ENCODE measurements at regions not wholly inside any gene's neighbourhood (a gene's known extent, or its start where the extent isn't known, plus 50 kb on each side); places are given as distances from the start of the nearest gene placed in this dataset.

- no peak overlapping the region for H3K27ac Mint-ChIP-seq
- no peaks in the 10 kb centered on the region for H3K9me3 Mint-ChIP-seq
- peaks cover 5% of the 10 kb centered on the region for H3K27me3 Mint-ChIP-seq
- H3K36me3 Mint-ChIP-seq, result no peaks in the 10 kb centered on the region
- no peaks in the 10 kb centered on the region for H3K4me1 Mint-ChIP-seq
- H3K4me3 Mint-ChIP-seq, result no peak overlapping the region
Measured at GRCh38 chr7:25812086-25812850, 339.7 kb upstream of the NFE2L3 start.

- Mint-ChIP-seq H3K27ac (no peak overlapping the region), H3K4me1 (no peaks in the 10 kb centered on the region), H3K36me3 (no peaks in the 10 kb centered on the region), H3K27me3 (peaks cover 5% of the 10 kb centered on the region), H3K9me3 (no peaks in the 10 kb centered on the region), H3K4me3 (no peak overlapping the region)
Measured at GRCh38 chr7:25813381-25813780, 338.6 kb upstream of the NFE2L3 start.

- H3K9me3 Mint-ChIP-seq, result no peaks in the 10 kb centered on the region
- H3K27me3 Mint-ChIP-seq, result peaks cover 11% of the 10 kb centered on the region
Measured at GRCh38 chr7:25815711-25816110, 336.3 kb upstream of the NFE2L3 start.

GRCh38 chr7:25820432-25821040 is 331.5 kb upstream of the NFE2L3 start:
- Mint-ChIP-seq H3K9me3 (no peaks in the 10 kb centered on the region), H3K4me3 (no peak overlapping the region), H3K27me3 (peaks cover 19% of the 10 kb centered on the region), H3K27ac (no peak overlapping the region), H3K36me3 (no peaks in the 10 kb centered on the region), H3K4me1 (no peaks in the 10 kb centered on the region)

More at GRCh38 chr7:25815711-25816110, 336.3 kb upstream of the NFE2L3 start:
- Mint-ChIP-seq H3K36me3 (no peaks in the 10 kb centered on the region), H3K4me3 (no peak overlapping the region), H3K4me1 (no peaks in the 10 kb centered on the region), H3K27ac (no peak overlapping the region)

GRCh38 chr7:25821225-25821624 is 330.8 kb upstream of the NFE2L3 start:
- H3K27ac Mint-ChIP-seq, result no peak overlapping the region
- no peaks in the 10 kb centered on the region for H3K9me3 Mint-ChIP-seq
- peaks cover 19% of the 10 kb centered on the region for H3K27me3 Mint-ChIP-seq
- no peaks in the 10 kb centered on the region for H3K4me1 Mint-ChIP-seq
- H3K36me3 Mint-ChIP-seq, result no peaks in the 10 kb centered on the region
- H3K4me3 Mint-ChIP-seq, result no peak overlapping the region

- Mint-ChIP-seq H3K4me1 (no peaks in the 10 kb centered on the region), H3K4me3 (no peak overlapping the region), H3K27me3 (peaks cover 19% of the 10 kb centered on the region), H3K27ac (no peak overlapping the region), H3K9me3 (no peaks in the 10 kb centered on the region), H3K36me3 (no peaks in the 10 kb centered on the region)
Measured at GRCh38 chr7:25822823-25823222, 329.2 kb upstream of the NFE2L3 start.

- no peaks in the 10 kb centered on the region for H3K9me3 Mint-ChIP-seq
- H3K4me3 Mint-ChIP-seq, result no peak overlapping the region
- peaks cover 20% of the 10 kb centered on the region for H3K27me3 Mint-ChIP-seq
- H3K4me1 Mint-ChIP-seq, result no peaks in the 10 kb centered on the region
- no peaks in the 10 kb centered on the region for H3K36me3 Mint-ChIP-seq
- no peak overlapping the region for H3K27ac Mint-ChIP-seq
Measured at GRCh38 chr7:25823571-25823970, 328.4 kb upstream of the NFE2L3 start.

GRCh38 chr7:25828468-25828867 is 323.5 kb upstream of the NFE2L3 start:
- Mint-ChIP-seq H3K9me3 (no peaks in the 10 kb centered on the region), H3K27me3 (peaks cover 7% of the 10 kb centered on the region), H3K27ac (no peak overlapping the region), H3K36me3 (no peaks in the 10 kb centered on the region), H3K4me1 (no peaks in the 10 kb centered on the region), H3K4me3 (no peak overlapping the region)

GRCh38 chr7:25829663-25830062 is 322.3 kb upstream of the NFE2L3 start:
- Mint-ChIP-seq H3K27me3 (peaks cover 8% of the 10 kb centered on the region), H3K27ac (no peak overlapping the region), H3K4me3 (no peak overlapping the region), H3K36me3 (no peaks in the 10 kb centered on the region), H3K9me3 (no peaks in the 10 kb centered on the region), H3K4me1 (no peaks in the 10 kb centered on the region)

- peaks cover 8% of the 10 kb centered on the region for H3K27me3 Mint-ChIP-seq
- H3K27ac Mint-ChIP-seq, result no peak overlapping the region
- no peaks in the 10 kb centered on the region for H3K36me3 Mint-ChIP-seq
- no peaks in the 10 kb centered on the region for H3K9me3 Mint-ChIP-seq
- no peak overlapping the region for H3K4me3 Mint-ChIP-seq
- H3K4me1 Mint-ChIP-seq, result no peaks in the 10 kb centered on the region
Measured at GRCh38 chr7:25830215-25830614, 321.8 kb upstream of the NFE2L3 start.

- H3K9me3 Mint-ChIP-seq, result no peaks in the 10 kb centered on the region
- H3K27me3 Mint-ChIP-seq, result peaks cover 6% of the 10 kb centered on the region
- no peak overlapping the region for H3K4me3 Mint-ChIP-seq
- H3K36me3 Mint-ChIP-seq, result no peaks in the 10 kb centered on the region
- H3K27ac Mint-ChIP-seq, result no peak overlapping the region
- H3K4me1 Mint-ChIP-seq, result no peaks in the 10 kb centered on the region
Measured at GRCh38 chr7:25831062-25831691, 320.8 kb upstream of the NFE2L3 start.

GRCh38 chr7:25831831-25832411 is 320.1 kb upstream of the NFE2L3 start:
- Mint-ChIP-seq H3K9me3 (no peaks in the 10 kb centered on the region), H3K4me3 (no peak overlapping the region), H3K4me1 (no peaks in the 10 kb centered on the region), H3K27me3 (peaks cover 10% of the 10 kb centered on the region), H3K36me3 (no peaks in the 10 kb centered on the region), H3K27ac (no peak overlapping the region)

- Mint-ChIP-seq H3K36me3 (no peaks in the 10 kb centered on the region), H3K27me3 (peaks cover 10% of the 10 kb centered on the region), H3K9me3 (no peaks in the 10 kb centered on the region), H3K4me3 (no peak overlapping the region), H3K27ac (no peak overlapping the region), H3K4me1 (no peaks in the 10 kb centered on the region)
Measured at GRCh38 chr7:25832456-25832855, 319.5 kb upstream of the NFE2L3 start.

- H3K4me1 Mint-ChIP-seq, result no peaks in the 10 kb centered on the region
- no peaks in the 10 kb centered on the region for H3K36me3 Mint-ChIP-seq
- no peaks in the 10 kb centered on the region for H3K9me3 Mint-ChIP-seq
- peaks cover 10% of the 10 kb centered on the region for H3K27me3 Mint-ChIP-seq
- H3K4me3 Mint-ChIP-seq, result no peak overlapping the region
- no peak overlapping the region for H3K27ac Mint-ChIP-seq
Measured at GRCh38 chr7:25832929-25833328, 319.1 kb upstream of the NFE2L3 start.

- Mint-ChIP-seq H3K4me3 (no peak overlapping the region), H3K36me3 (no peaks in the 10 kb centered on the region), H3K9me3 (no peaks in the 10 kb centered on the region), H3K27ac (no peak overlapping the region), H3K27me3 (peaks cover 14% of the 10 kb centered on the region), H3K4me1 (no peaks in the 10 kb centered on the region)
Measured at GRCh38 chr7:25834050-25834449, 317.9 kb upstream of the NFE2L3 start.

GRCh38 chr7:25835197-25835596 is 316.8 kb upstream of the NFE2L3 start:
- no peak overlapping the region for H3K4me3 Mint-ChIP-seq
- H3K36me3 Mint-ChIP-seq, result no peaks in the 10 kb centered on the region
- no peaks in the 10 kb centered on the region for H3K9me3 Mint-ChIP-seq
- peaks cover 14% of the 10 kb centered on the region for H3K27me3 Mint-ChIP-seq
- no peak overlapping the region for H3K27ac Mint-ChIP-seq
- no peaks in the 10 kb centered on the region for H3K4me1 Mint-ChIP-seq

Measured in activated naive CD4-positive, alpha-beta T cell treated with anti-CD3 and anti-CD28 coated beads, Interleukin-2, amount 50 U/mL, for 24 hours (primary cell).